Endothelial cell of umbilical vein (primary cell): ENCODE measurements at regions not wholly inside any gene's neighbourhood (a gene's known extent, or its start where the extent isn't known, plus 50 kb on each side); places are given as distances from the start of the nearest gene placed in this dataset.

ENCODE experiments used
- BruUV-seq: library from RNA; stranded (reverse); fragments of 400-500 nt; replicated peaks from 2 replicates; lab custom pipeline; 2021; lab: Mats Ljungman, UMichigan
- CTCF ChIA-PET: fragments of 300-600, 350-600 bp; sonication (Branson Sonifier 250); formaldehyde crosslinking; loops from one replicate; lab custom pipeline; 2021; ENCODE audit warnings: antibody characterized with exemption, inconsistent platforms; lab: Charles Lee
- POLR2A ChIA-PET: fragments of 300-600, 350-600 bp; sonication (Branson Sonifier 250); formaldehyde crosslinking; loops from one replicate; lab custom pipeline; 2021; ENCODE audit warnings: antibody characterized with exemption, inconsistent platforms; lab: Charles Lee
- DNase-seq: peaks from one replicate; pipeline ENCODE4 v3.0.0-alpha.2; 2011; ENCODE audit warnings: low read depth, low spot score
- FAIRE-seq: peaks from 2 replicates; lab custom pipeline; 2011; peaks lifted over from hg19 to GRCh38; lab: Jason Lieb, UNC
- H2AFZ ChIP-seq: 2 replicates; pipeline ENCODE4 v1.6.0; 2012; ENCODE audit warnings: low read depth, low read length, control low read depth, inconsistent platforms
- H3K27ac ChIP-seq: 2 replicates; pipeline ENCODE4 v1.5.1; 2011; ENCODE audit warnings: low read depth, mild to moderate bottlenecking, control low read depth, low read length, moderate library complexity; ENCODE audit not compliant: insufficient read depth
- H3K27me3 ChIP-seq, 2 experiments: 2 replicates each; pipeline versions ENCODE4 v1.6.0 to v1.6.1; 2011; ENCODE audit warnings: low read length in 2 of 2, mixed read lengths in 1 of 2; ENCODE audit not compliant: control insufficient read depth in 2 of 2, insufficient read depth in 2 of 2
- H3K36me3 ChIP-seq, 2 experiments: 2 replicates in 1 of 2; 3 replicates in 1 of 2; pipeline ENCODE4 v1.5.1; 2011; ENCODE audit warnings: low read length in 2 of 2, mild to moderate bottlenecking in 1 of 2, moderate library complexity in 1 of 2; ENCODE audit not compliant: control insufficient read depth in 2 of 2, insufficient read depth in 2 of 2; ENCODE audit errors: extremely low read depth in 1 of 2
- H3K4me1 ChIP-seq: 3 replicates; pipeline ENCODE4 v1.5.1; 2011; ENCODE audit warnings: mild to moderate bottlenecking, low read length; ENCODE audit not compliant: control insufficient read depth, insufficient read depth; ENCODE audit errors: extremely low read depth
- H3K4me2 ChIP-seq: 2 replicates; pipeline ENCODE4 v1.6.1; 2011; ENCODE audit warnings: low read length, control low read depth, mixed read lengths; ENCODE audit not compliant: insufficient read depth
- H3K4me3 ChIP-seq, 3 experiments: fragments of 200-600 bp in 1 of 3; sonication (generic), shearing (Covaris generic) in 1 of 3; replicated peaks in 1 of 3; 2 replicates each; pipeline ENCODE4 v1.5.1; 2011 to 2016; ENCODE audit warnings: control low read depth in 3 of 3, low read length in 3 of 3, mild to moderate bottlenecking in 2 of 3, inconsistent platforms in 1 of 3, low read depth in 1 of 3, moderate library complexity in 1 of 3; ENCODE audit not compliant: insufficient read depth in 1 of 3
- H3K79me2 ChIP-seq: 2 replicates; pipeline ENCODE4 v1.6.0; 2012; ENCODE audit warnings: low read length, inconsistent platforms; ENCODE audit not compliant: control insufficient read depth, insufficient read depth
- H3K9ac ChIP-seq: replicated peaks from 2 replicates; pipeline ENCODE3; 2011; ENCODE audit warnings: low read length, control low read depth; ENCODE audit not compliant: insufficient read depth; ENCODE audit errors: extremely low read depth
- H3K9me1 ChIP-seq: replicated peaks from 3 replicates; pipeline ENCODE4 v1.6.0; 2011; ENCODE audit warnings: mild to moderate bottlenecking, low read length; ENCODE audit not compliant: control insufficient read depth, insufficient read depth; ENCODE audit errors: extremely low read depth
- H3K9me3 ChIP-seq: replicated peaks from 2 replicates; pipeline ENCODE4 v1.5.1; 2012; ENCODE audit warnings: low read length, inconsistent platforms; ENCODE audit not compliant: control insufficient read depth, insufficient read depth
- H4K20me1 ChIP-seq: replicated peaks from 2 replicates; pipeline ENCODE3; 2011; ENCODE audit warnings: mild to moderate bottlenecking, low read length; ENCODE audit not compliant: control insufficient read depth, insufficient read depth; ENCODE audit errors: extremely low read depth
- EZH2 ChIP-seq: IDR thresholded peaks from 2 replicates; pipeline ENCODE4 v1.6.1; 2012; ENCODE audit warnings: borderline replicate concordance, low read depth, mild to moderate bottlenecking, moderate library complexity, low read length, inconsistent platforms; ENCODE audit not compliant: severe bottlenecking
- FOS ChIP-seq: IDR thresholded peaks from 2 replicates; pipeline ENCODE4 v1.6.1; 2011; ENCODE audit warnings: mild to moderate bottlenecking, low read length, moderate library complexity, borderline replicate concordance; ENCODE audit not compliant: insufficient read depth
- GATA2 ChIP-seq: IDR thresholded peaks from 2 replicates; pipeline ENCODE4 v1.7.0; 2011; ENCODE audit warnings: low read depth, mild to moderate bottlenecking, moderate library complexity, mixed read lengths, low read length; ENCODE audit not compliant: insufficient read length, insufficient read depth
- JUN ChIP-seq: IDR thresholded peaks from 2 replicates; pipeline ENCODE4 v1.6.1; 2011; ENCODE audit warnings: borderline replicate concordance, low read depth; ENCODE audit not compliant: insufficient read length, insufficient read depth
- MYC ChIP-seq: IDR thresholded peaks from one replicate; pipeline ENCODE4 v1.6.1; 2011; ENCODE audit warnings: mild to moderate bottlenecking, low read depth, low read length
- POLR2A ChIP-seq: IDR thresholded peaks from 2 replicates; pipeline ENCODE4 v1.6.1; 2012; ENCODE audit warnings: low read depth, mild to moderate bottlenecking, control low read depth, low read length
- POLR2AphosphoS5 ChIP-seq: IDR thresholded peaks from 2 replicates; pipeline ENCODE4 v1.6.1; 2012; ENCODE audit warnings: low read depth, mild to moderate bottlenecking, control low read depth, low read length, moderate library complexity; ENCODE audit not compliant: insufficient read depth
- dilution Hi-C: fragments of 300-500 bp; cut with MboI; formaldehyde crosslinking; loops from one replicate; pipeline ENCODE4 v1.15.0; 2019; ENCODE audit warnings: low sequenced_read_pairs; ENCODE audit not compliant: extremely low pct_ligation_motif_present
- intact Hi-C: fragments of 100-400 bp; cut with micrococcal nuclease; formaldehyde crosslinking; loops from one replicate; pipeline ENCODE4 v1.10.0; 2022
- TF ChIP-seq, protein P1 (sequence below), 2 donors: IDR thresholded peaks; 1 replicate in 1 of 2; 2 replicates in 1 of 2; pipeline ENCODE4 v1.5.1; 2011; ENCODE audit warnings: low read length in 2 of 2, mild to moderate bottlenecking in 2 of 2, moderate library complexity in 2 of 2, control low read depth in 1 of 2, inconsistent platforms in 1 of 2, low read depth in 1 of 2; ENCODE audit not compliant: insufficient read depth in 1 of 2; ENCODE audit errors: extremely low read depth in 1 of 2
- TF ChIP-seq, protein P2 (sequence below): IDR thresholded peaks from 2 replicates; pipeline ENCODE4 v1.6.1; 2011; ENCODE audit not compliant: insufficient read depth, insufficient read length

GRCh38 chr12:92495108-92495507 lies 207.7 kb upstream of the PLEKHG7 start:
- Histone ChIP-seq H3K27me3 (peaks cover 0 to 7% of the 10 kb centered on the region in 2 experiments), H3K9me3 (no peaks in the 10 kb centered on the region), H3K9ac (no peak overlapping the region), H3K4me1 (no peaks in the 10 kb centered on the region), H4K20me1 (no peaks in the 10 kb centered on the region), H3K27ac (no peak overlapping the region), H3K79me2 (no peaks in the 10 kb centered on the region), H2AFZ (no peak overlapping the region), H3K9me1 (no peaks in the 10 kb centered on the region), H3K4me3 (no peak overlapping the region), H3K36me3 (no peaks in the 10 kb centered on the region), H3K4me2 (no peak overlapping the region)
- FAIRE-seq (no peak), DNase-seq (no peak)
- CTCF ChIA-PET: interaction anchor here (1.4 kb wide), 1 partner anchor 9 kb away, joined by 4 read pairs; no protein-coding TSS in a partner anchor
- POLR2A ChIA-PET: no interaction called here
- dilution Hi-C loops: no loop called here
- TF ChIP-seq, protein P1, sequence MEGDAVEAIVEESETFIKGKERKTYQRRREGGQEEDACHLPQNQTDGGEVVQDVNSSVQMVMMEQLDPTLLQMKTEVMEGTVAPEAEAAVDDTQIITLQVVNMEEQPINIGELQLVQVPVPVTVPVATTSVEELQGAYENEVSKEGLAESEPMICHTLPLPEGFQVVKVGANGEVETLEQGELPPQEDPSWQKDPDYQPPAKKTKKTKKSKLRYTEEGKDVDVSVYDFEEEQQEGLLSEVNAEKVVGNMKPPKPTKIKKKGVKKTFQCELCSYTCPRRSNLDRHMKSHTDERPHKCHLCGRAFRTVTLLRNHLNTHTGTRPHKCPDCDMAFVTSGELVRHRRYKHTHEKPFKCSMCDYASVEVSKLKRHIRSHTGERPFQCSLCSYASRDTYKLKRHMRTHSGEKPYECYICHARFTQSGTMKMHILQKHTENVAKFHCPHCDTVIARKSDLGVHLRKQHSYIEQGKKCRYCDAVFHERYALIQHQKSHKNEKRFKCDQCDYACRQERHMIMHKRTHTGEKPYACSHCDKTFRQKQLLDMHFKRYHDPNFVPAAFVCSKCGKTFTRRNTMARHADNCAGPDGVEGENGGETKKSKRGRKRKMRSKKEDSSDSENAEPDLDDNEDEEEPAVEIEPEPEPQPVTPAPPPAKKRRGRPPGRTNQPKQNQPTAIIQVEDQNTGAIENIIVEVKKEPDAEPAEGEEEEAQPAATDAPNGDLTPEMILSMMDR (IDR thresholded peaks at IDR 0.05; ENCODE audit: extremely low read depth in 1 of 2, insufficient read depth in 1 of 2, low read depth in 1 of 2, low read length in 2 of 2): no peak
- no peak for TF ChIP-seq JUN
- TF ChIP-seq, protein P2, sequence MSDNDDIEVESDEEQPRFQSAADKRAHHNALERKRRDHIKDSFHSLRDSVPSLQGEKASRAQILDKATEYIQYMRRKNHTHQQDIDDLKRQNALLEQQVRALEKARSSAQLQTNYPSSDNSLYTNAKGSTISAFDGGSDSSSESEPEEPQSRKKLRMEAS: no peak
- no peak for TF ChIP-seq GATA2
- TF ChIP-seq POLR2A: no peak
- TF ChIP-seq FOS: no peak
- no peak for TF ChIP-seq POLR2AphosphoS5
- TF ChIP-seq EZH2: no peak
- no peak for TF ChIP-seq MYC
- no TSS peak for BruUV-seq
- intact Hi-C loops: no loop called here
